Transverse colon (tissue), 4 donors: ENCODE measurements at regions not wholly inside any gene's neighbourhood (a gene's known extent, or its start where the extent isn't known, plus 50 kb on each side); places are given as distances from the start of the nearest gene placed in this dataset.

Source experiments
- CTCF ChIP-seq, 5 experiments: fragments of 200-600 bp in 3 of 5; fragments of 450-650 bp in 2 of 5; sonication (generic) in 3 of 5; IDR thresholded peaks; 1 replicate in 2 of 5; 2 replicates in 3 of 5; pipeline ENCODE4 v1.5.1; 2016 to 2017; ENCODE audit warnings: antibody characterized with exemption in 5 of 5, inconsistent platforms in 3 of 5, mild to moderate bottlenecking in 2 of 5, moderate library complexity in 1 of 5
- POLR2A ChIP-seq: fragments of 450-650 bp; IDR thresholded peaks from one replicate; pipeline ENCODE4 v1.6.1; 2016; ENCODE audit warnings: antibody characterized with exemption, mild to moderate bottlenecking, moderate library complexity
- POLR2AphosphoS5 ChIP-seq, 3 donors: sonication (generic); formaldehyde crosslinking; IDR thresholded peaks; one replicate each; pipeline ENCODE4 v1.6.1; 2016; ENCODE audit warnings: antibody characterized with exemption in 3 of 3

- TF ChIP-seq CTCF (IDR thresholded peaks at IDR 0.05) (no peak), POLR2AphosphoS5 (IDR thresholded peaks at IDR 0.05) (no peak), POLR2A (no peak)
These were observed 851.3 kb upstream of the MAN1A1 start for GRCh38 chr6:120200853-120201252.
